ENCODE measurements at regions not wholly inside any gene's neighbourhood (a gene's known extent, or its start where the extent isn't known, plus 50 kb on each side); places are given as distances from the start of the nearest gene placed in this dataset.

- no peak for DNase-seq (ENCODE audit: low spot score)
- in situ Hi-C loops (cut with MboI; ENCODE audit: low pct_unique_long_range_greater_than_20kb, low sequenced_read_pairs, unreplicated experiment), result no loop called here
- no peak for TF ChIP-seq CTCF (IDR thresholded peaks at IDR 0.05; ENCODE audit: extremely low read depth, insufficient read depth, missing control alignments)
These were observed 246.4 kb downstream of the ZNF674 start for GRCh38 chrX:46298821-46299220.

- in situ Hi-C loops (cut with MboI; ENCODE audit: low pct_unique_long_range_greater_than_20kb, low sequenced_read_pairs, unreplicated experiment), result no loop called here
- TF ChIP-seq CTCF (IDR thresholded peaks at IDR 0.05; ENCODE audit: extremely low read depth, insufficient read depth, missing control alignments), result no peak
- DNase-seq (ENCODE audit: low spot score), result no peak
These were observed 249.3 kb downstream of the ZNF674 start for GRCh38 chrX:46295963-46296362.

- no peak for TF ChIP-seq CTCF (IDR thresholded peaks at IDR 0.05; ENCODE audit: extremely low read depth, insufficient read depth, missing control alignments)
- in situ Hi-C loops (cut with MboI; ENCODE audit: low pct_unique_long_range_greater_than_20kb, low sequenced_read_pairs, unreplicated experiment), result no loop called here
- no peak for DNase-seq (ENCODE audit: low spot score)
These were observed 251.0 kb downstream of the ZNF674 start for GRCh38 chrX:46294234-46294633.

GRCh38 chrX:46279925-46280313 is 265.3 kb downstream of the ZNF674 start:
- in situ Hi-C loops (cut with MboI; ENCODE audit: low pct_unique_long_range_greater_than_20kb, low sequenced_read_pairs, unreplicated experiment), result no loop called here
- no peak for TF ChIP-seq CTCF (IDR thresholded peaks at IDR 0.05; ENCODE audit: extremely low read depth, insufficient read depth, missing control alignments)
- DNase-seq (ENCODE audit: low spot score), result no peak

GRCh38 chrX:46279214-46279924 is 265.9 kb downstream of the ZNF674 start:
- no peak for TF ChIP-seq CTCF (IDR thresholded peaks at IDR 0.05; ENCODE audit: extremely low read depth, insufficient read depth, missing control alignments)
- in situ Hi-C loops (cut with MboI; ENCODE audit: low pct_unique_long_range_greater_than_20kb, low sequenced_read_pairs, unreplicated experiment), result no loop called here
- DNase-seq (ENCODE audit: low spot score), result no peak

GRCh38 chrX:46278572-46278971 is 266.6 kb downstream of the ZNF674 start:
- no peak for TF ChIP-seq CTCF (IDR thresholded peaks at IDR 0.05; ENCODE audit: extremely low read depth, insufficient read depth, missing control alignments)
- in situ Hi-C loops (cut with MboI; ENCODE audit: low pct_unique_long_range_greater_than_20kb, low sequenced_read_pairs, unreplicated experiment), result no loop called here
- no peak for DNase-seq (ENCODE audit: low spot score)
